ENCODE measurements at regions not wholly inside any gene's neighbourhood (a gene's known extent, or its start where the extent isn't known, plus 50 kb on each side); places are given as distances from the start of the nearest gene placed in this dataset.
A peak's percentile ranks its signal among the peaks of the same experiment; 100 is the strongest.

- Histone ChIP-seq H3K9me3 (ENCODE audit: insufficient read depth, low read depth, low read length) (no peaks in the 10 kb centered on the region), H3K4me1 (ENCODE audit: insufficient read depth, low read length) (peaks cover 5% of the 10 kb centered on the region; the same call in 1 of the 2 replicates), H3K9ac (ENCODE audit: low read depth, low read length) (no peak overlapping the region), H3K27ac (ENCODE audit: low read length) (no peak overlapping the region), H3K27me3 (ENCODE audit: insufficient read depth, low read length) (no peaks in the 10 kb centered on the region), H3K4me3 (ENCODE audit: low read length) (no peak overlapping the region), H3K36me3 (ENCODE audit: insufficient read depth, low read depth, low read length) (no peaks in the 10 kb centered on the region)
These were observed 986.5 kb downstream of the KCNMA1 start for GRCh38 chr10:76651154-76651553.

GRCh38 chr10:76649723-76650127, 987.9 kb downstream of the KCNMA1 start:
- Histone ChIP-seq H3K27me3 (ENCODE audit: insufficient read depth, low read length) (no peaks in the 10 kb centered on the region), H3K27ac (ENCODE audit: low read length) (no peak overlapping the region), H3K9ac (ENCODE audit: low read depth, low read length) (no peak overlapping the region), H3K36me3 (ENCODE audit: insufficient read depth, low read depth, low read length) (no peaks in the 10 kb centered on the region), H3K4me3 (ENCODE audit: low read length) (no peak overlapping the region), H3K9me3 (ENCODE audit: insufficient read depth, low read depth, low read length) (no peaks in the 10 kb centered on the region), H3K4me1 (ENCODE audit: insufficient read depth, low read length) (peaks cover 5% of the 10 kb centered on the region; the same call in 1 of the 2 replicates)

GRCh38 chr10:76649254-76649653, 988.4 kb downstream of the KCNMA1 start:
- no peaks in the 10 kb centered on the region for H3K36me3 ChIP-seq (ENCODE audit: insufficient read depth, low read depth, low read length)
- H3K9me3 ChIP-seq (ENCODE audit: insufficient read depth, low read depth, low read length) = no peaks in the 10 kb centered on the region
- H3K4me1 ChIP-seq (ENCODE audit: insufficient read depth, low read length) = peaks cover 5% of the 10 kb centered on the region; the same call in 1 of the 2 replicates
- no peak overlapping the region for H3K4me3 ChIP-seq (ENCODE audit: low read length)
- H3K9ac ChIP-seq (ENCODE audit: low read depth, low read length) = no peak overlapping the region
- H3K27me3 ChIP-seq (ENCODE audit: insufficient read depth, low read length) = no peaks in the 10 kb centered on the region
- H3K27ac ChIP-seq (ENCODE audit: low read length) = no peak overlapping the region

GRCh38 chr10:76647301-76647700, 990.3 kb downstream of the KCNMA1 start:
- no peaks in the 10 kb centered on the region for H3K27me3 ChIP-seq (ENCODE audit: insufficient read depth, low read length)
- no peaks in the 10 kb centered on the region for H3K9me3 ChIP-seq (ENCODE audit: insufficient read depth, low read depth, low read length)
- no peak overlapping the region for H3K27ac ChIP-seq (ENCODE audit: low read length)
- no peak overlapping the region for H3K4me3 ChIP-seq (ENCODE audit: low read length)
- H3K36me3 ChIP-seq (ENCODE audit: insufficient read depth, low read depth, low read length) = no peaks in the 10 kb centered on the region
- peaks cover 5% of the 10 kb centered on the region; the same call in 1 of the 2 replicates for H3K4me1 ChIP-seq (ENCODE audit: insufficient read depth, low read length)
- H3K9ac ChIP-seq (ENCODE audit: low read depth, low read length) = no peak overlapping the region

GRCh38 chr10:76645341-76645740, 992.3 kb downstream of the KCNMA1 start:
- Histone ChIP-seq H3K9ac (ENCODE audit: low read depth, low read length) (no peak overlapping the region), H3K27ac (ENCODE audit: low read length) (no peak overlapping the region), H3K9me3 (ENCODE audit: insufficient read depth, low read depth, low read length) (no peaks in the 10 kb centered on the region), H3K4me1 (ENCODE audit: insufficient read depth, low read length) (peaks cover 5% of the 10 kb centered on the region; the same call in 1 of the 2 replicates), H3K4me3 (ENCODE audit: low read length) (no peak overlapping the region), H3K36me3 (ENCODE audit: insufficient read depth, low read depth, low read length) (no peaks in the 10 kb centered on the region), H3K27me3 (ENCODE audit: insufficient read depth, low read length) (no peaks in the 10 kb centered on the region)

- H3K9me3 ChIP-seq (ENCODE audit: insufficient read depth, low read depth, low read length) = no peaks in the 10 kb centered on the region
- H3K4me3 ChIP-seq (ENCODE audit: low read length) = no peak overlapping the region
- 0 out of 2 replicates have a peak, but pooled peaks cover 1% of the 10 kb centered on the region for H3K4me1 ChIP-seq (ENCODE audit: insufficient read depth, low read length)
- H3K36me3 ChIP-seq (ENCODE audit: insufficient read depth, low read depth, low read length) = no peaks in the 10 kb centered on the region
- H3K9ac ChIP-seq (ENCODE audit: low read depth, low read length) = no peak overlapping the region
- H3K27me3 ChIP-seq (ENCODE audit: insufficient read depth, low read length) = no peaks in the 10 kb centered on the region
- H3K27ac ChIP-seq (ENCODE audit: low read length) = no peak overlapping the region
These were observed 993.1 kb downstream of the KCNMA1 start for GRCh38 chr10:76644476-76644875.

- Histone ChIP-seq H3K4me3 (ENCODE audit: low read length) (no peak overlapping the region), H3K27ac (ENCODE audit: low read length) (no peak overlapping the region), H3K36me3 (ENCODE audit: insufficient read depth, low read depth, low read length) (no peaks in the 10 kb centered on the region), H3K9ac (ENCODE audit: low read depth, low read length) (no peak overlapping the region), H3K4me1 (ENCODE audit: insufficient read depth, low read length) (no peaks in the 10 kb centered on the region), H3K27me3 (ENCODE audit: insufficient read depth, low read length) (no peaks in the 10 kb centered on the region), H3K9me3 (ENCODE audit: insufficient read depth, low read depth, low read length) (no peaks in the 10 kb centered on the region)
These were observed 994.1 kb downstream of the KCNMA1 start for GRCh38 chr10:76643511-76643911.

- no peaks in the 10 kb centered on the region for H3K27me3 ChIP-seq (ENCODE audit: insufficient read depth, low read length)
- no peaks in the 10 kb centered on the region for H3K36me3 ChIP-seq (ENCODE audit: insufficient read depth, low read depth, low read length)
- no peak overlapping the region for H3K4me3 ChIP-seq (ENCODE audit: low read length)
- no peaks in the 10 kb centered on the region for H3K9me3 ChIP-seq (ENCODE audit: insufficient read depth, low read depth, low read length)
- no peak overlapping the region for H3K9ac ChIP-seq (ENCODE audit: low read depth, low read length)
- no peaks in the 10 kb centered on the region for H3K4me1 ChIP-seq (ENCODE audit: insufficient read depth, low read length)
- no peak overlapping the region for H3K27ac ChIP-seq (ENCODE audit: low read length)
These were observed 995.2 kb downstream of the KCNMA1 start for GRCh38 chr10:76642358-76642757.

- H3K4me1 ChIP-seq (ENCODE audit: insufficient read depth, low read length) = no peaks in the 10 kb centered on the region
- no peak overlapping the region for H3K27ac ChIP-seq (ENCODE audit: low read length)
- H3K27me3 ChIP-seq (ENCODE audit: insufficient read depth, low read length) = no peaks in the 10 kb centered on the region
- no peak overlapping the region for H3K9ac ChIP-seq (ENCODE audit: low read depth, low read length)
- no peaks in the 10 kb centered on the region for H3K36me3 ChIP-seq (ENCODE audit: insufficient read depth, low read depth, low read length)
- no peak overlapping the region for H3K4me3 ChIP-seq (ENCODE audit: low read length)
- H3K9me3 ChIP-seq (ENCODE audit: insufficient read depth, low read depth, low read length) = no peaks in the 10 kb centered on the region
These were observed 996.4 kb downstream of the KCNMA1 start for GRCh38 chr10:76641215-76641614.

- Histone ChIP-seq H3K9ac (ENCODE audit: low read depth, low read length) (no peak overlapping the region), H3K4me1 (ENCODE audit: insufficient read depth, low read length) (no peaks in the 10 kb centered on the region)
These were observed 996.8 kb downstream of the KCNMA1 start for GRCh38 chr10:76640806-76641205.

GRCh38 chr10:76632767-76633051, 1004.9 kb downstream of the KCNMA1 start:
- Histone ChIP-seq H3K36me3 (ENCODE audit: insufficient read depth, low read depth, low read length) (no peaks in the 10 kb centered on the region), H3K9me3 (ENCODE audit: insufficient read depth, low read depth, low read length) (no peaks in the 10 kb centered on the region), H3K4me3 (ENCODE audit: low read length) (peak overlapping the region; percentile 50), H3K4me1 (ENCODE audit: insufficient read depth, low read length) (0 out of 2 replicates have a peak, but pooled peaks cover 6% of the 10 kb centered on the region), H3K27me3 (ENCODE audit: insufficient read depth, low read length) (no peaks in the 10 kb centered on the region), H3K27ac (ENCODE audit: low read length) (no peak overlapping the region), H3K9ac (ENCODE audit: low read depth, low read length) (no peak overlapping the region)

More at GRCh38 chr10:76640806-76641205, 996.8 kb downstream of the KCNMA1 start:
- no peak overlapping the region for H3K4me3 ChIP-seq (ENCODE audit: low read length)
- no peak overlapping the region for H3K27ac ChIP-seq (ENCODE audit: low read length)
- H3K36me3 ChIP-seq (ENCODE audit: insufficient read depth, low read depth, low read length) = no peaks in the 10 kb centered on the region
- H3K27me3 ChIP-seq (ENCODE audit: insufficient read depth, low read length) = no peaks in the 10 kb centered on the region
- H3K9me3 ChIP-seq (ENCODE audit: insufficient read depth, low read depth, low read length) = no peaks in the 10 kb centered on the region

- H3K4me3 ChIP-seq (ENCODE audit: low read length) = peak overlapping the region; percentile 50
- no peaks in the 10 kb centered on the region for H3K27me3 ChIP-seq (ENCODE audit: insufficient read depth, low read length)
- H3K36me3 ChIP-seq (ENCODE audit: insufficient read depth, low read depth, low read length) = no peaks in the 10 kb centered on the region
- H3K9me3 ChIP-seq (ENCODE audit: insufficient read depth, low read depth, low read length) = no peaks in the 10 kb centered on the region
- 0 out of 2 replicates have a peak, but pooled peaks cover 6% of the 10 kb centered on the region for H3K4me1 ChIP-seq (ENCODE audit: insufficient read depth, low read length)
- 0 out of 2 replicates have a peak overlapping the region, but pooled peaks have one; percentile 12 for H3K9ac ChIP-seq (ENCODE audit: low read depth, low read length)
- no peak overlapping the region for H3K27ac ChIP-seq (ENCODE audit: low read length)
These were observed 1005.5 kb downstream of the KCNMA1 start for GRCh38 chr10:76631884-76632766.
